ENCODE measurements at regions not wholly inside any gene's neighbourhood (a gene's known extent, or its start where the extent isn't known, plus 50 kb on each side); places are given as distances from the start of the nearest gene placed in this dataset.

DNA sequence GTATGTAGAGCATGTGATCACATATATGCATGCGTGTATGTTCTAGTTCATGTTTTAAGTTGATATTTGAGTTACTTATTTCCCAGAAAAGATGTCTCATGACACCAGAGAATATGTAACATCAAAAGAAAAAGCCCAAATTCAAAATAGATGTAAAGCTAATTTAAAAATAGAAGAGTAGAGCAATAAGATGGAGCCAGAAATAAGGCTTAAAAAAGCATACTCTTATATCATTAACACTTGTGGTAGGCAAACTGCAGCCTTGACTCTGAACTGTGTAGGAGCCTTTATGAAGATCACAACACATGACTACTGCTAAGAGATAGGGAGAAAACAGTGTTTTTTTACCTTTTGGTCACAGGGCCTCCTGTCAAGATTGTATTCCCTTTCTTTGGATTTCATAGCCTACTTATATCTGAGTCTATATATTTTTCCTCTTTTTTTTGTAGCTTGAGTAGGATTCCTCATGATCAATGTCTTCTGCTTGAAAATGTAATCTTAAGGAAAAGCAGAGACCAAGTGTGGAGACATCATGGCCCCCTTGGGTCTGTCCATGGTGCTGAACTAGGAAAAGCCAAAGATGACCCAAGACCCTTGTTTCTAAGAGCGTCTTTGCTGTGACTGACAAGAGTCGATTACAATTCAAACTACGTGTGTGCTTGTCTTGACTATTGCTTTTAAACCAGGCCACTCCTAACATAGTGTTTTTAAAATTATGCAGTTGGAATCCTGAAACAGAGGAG lies 390.4 kb downstream of the SHISA9 start:
- no peak for DNase-seq

DNA sequence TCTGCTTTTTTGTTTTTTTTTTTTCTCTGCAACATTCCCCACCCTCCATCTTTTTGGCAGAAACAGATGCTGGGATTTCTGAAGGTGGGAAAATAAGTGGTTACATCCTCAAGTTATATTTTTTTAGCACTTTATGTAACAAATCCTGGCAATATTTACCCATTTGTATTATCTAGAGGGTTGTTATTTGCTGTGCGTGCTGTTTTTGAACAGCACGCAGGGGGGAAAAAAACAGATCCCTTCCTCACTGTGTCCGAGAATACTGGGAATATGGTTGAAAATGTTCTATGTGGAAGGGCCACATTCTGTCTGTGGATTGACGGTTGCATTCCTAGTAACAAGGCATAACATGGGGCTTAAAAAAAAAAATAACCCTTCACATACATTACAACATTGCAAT lies 394.8 kb downstream of the SHISA9 start:
- DNase-seq, result no peak

DNA sequence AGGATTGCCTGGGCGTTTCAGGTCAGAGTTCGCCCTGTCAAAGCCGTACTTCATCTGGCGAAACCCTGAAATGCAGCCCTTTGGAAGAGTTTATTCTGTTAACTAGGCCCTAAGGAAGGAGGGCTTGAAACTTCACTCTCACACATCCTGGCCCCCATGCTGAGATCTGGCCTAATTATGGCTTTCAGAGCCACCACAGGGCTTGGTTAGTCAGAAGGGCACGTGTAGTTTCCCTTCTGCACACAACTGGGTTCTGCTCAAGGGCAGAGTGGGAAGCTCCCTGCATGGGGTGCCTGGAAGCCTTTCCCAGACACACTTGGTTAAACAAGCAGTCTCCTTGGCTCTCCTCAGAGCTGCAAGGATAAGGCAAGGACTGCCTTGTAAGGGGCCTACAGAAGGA lies 397.3 kb downstream of the SHISA9 start:
- DNase-seq, result peak in 1 of 14 donors; percentile 4

DNA sequence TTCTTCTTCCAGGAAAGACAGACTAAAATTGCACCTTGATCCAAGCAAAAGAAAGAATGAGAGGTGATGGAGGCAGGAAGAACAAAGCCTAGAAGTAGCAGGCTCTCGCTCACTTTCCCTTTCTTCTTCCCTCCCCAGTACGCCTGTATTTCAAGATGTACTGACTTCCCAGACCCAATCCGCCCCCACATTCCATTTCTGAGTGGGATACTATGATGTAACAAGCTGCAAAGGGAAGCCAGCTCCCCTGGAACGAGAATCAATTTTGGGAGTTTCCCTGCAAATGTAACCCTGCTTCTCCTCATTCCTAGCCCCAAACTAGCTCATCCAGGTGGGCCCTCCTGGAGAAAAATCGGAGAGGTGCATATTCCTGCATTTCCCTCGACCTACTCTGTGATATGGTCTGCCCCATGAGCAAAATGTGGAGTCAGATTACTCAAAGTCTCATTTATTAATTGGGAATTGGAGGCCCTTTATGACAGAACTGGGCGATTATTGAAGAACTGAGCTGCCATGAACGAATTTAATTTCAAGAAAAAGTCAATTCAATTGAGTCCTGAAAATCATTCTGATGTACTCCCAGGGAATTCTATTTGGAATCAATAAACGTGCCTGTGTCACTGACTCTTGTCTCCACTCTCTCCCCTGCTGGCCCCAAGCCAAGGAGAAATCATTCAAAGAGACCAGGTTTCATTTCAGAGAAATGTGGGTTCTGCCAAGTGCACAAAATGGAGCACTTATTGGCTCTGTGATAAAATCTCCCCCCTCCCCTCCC lies 398.9 kb downstream of the SHISA9 start:
- DNase-seq, result no peak

DNA sequence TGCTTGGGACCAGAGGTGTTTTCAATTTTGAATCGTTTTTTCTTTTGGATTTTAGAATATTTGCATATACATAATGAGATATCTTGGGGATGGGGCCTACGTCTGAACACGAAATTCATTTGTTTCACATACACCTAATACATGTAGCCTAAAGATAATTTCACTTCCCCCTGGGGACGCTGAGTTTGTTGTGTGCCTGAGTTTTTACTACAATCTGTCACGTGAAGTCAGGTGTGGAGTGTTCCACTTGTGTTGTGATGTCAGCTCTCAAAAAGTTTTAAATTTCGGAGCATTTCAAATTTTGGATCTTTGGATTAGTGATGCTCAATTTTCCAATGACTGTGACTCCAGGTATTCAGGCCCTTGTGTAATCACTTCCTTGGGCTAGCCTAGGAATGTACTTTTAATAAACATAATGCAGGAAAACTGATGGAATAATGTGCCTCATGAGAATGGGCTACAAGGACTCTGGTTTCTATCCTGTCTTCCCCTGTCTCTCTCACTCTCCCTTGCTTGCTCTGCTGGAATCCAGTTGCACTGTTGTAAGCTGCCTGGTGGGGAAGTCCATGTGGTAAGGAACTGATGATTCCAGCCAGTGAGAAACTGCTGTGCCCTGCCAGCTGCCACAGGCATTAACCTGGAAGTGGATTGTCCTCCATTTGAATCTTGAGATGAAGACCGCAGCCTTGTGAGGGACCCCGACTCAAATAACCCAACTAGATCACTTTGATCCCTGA lies 403.8 kb downstream of the SHISA9 start:
- DNase-seq, result no peak

DNA sequence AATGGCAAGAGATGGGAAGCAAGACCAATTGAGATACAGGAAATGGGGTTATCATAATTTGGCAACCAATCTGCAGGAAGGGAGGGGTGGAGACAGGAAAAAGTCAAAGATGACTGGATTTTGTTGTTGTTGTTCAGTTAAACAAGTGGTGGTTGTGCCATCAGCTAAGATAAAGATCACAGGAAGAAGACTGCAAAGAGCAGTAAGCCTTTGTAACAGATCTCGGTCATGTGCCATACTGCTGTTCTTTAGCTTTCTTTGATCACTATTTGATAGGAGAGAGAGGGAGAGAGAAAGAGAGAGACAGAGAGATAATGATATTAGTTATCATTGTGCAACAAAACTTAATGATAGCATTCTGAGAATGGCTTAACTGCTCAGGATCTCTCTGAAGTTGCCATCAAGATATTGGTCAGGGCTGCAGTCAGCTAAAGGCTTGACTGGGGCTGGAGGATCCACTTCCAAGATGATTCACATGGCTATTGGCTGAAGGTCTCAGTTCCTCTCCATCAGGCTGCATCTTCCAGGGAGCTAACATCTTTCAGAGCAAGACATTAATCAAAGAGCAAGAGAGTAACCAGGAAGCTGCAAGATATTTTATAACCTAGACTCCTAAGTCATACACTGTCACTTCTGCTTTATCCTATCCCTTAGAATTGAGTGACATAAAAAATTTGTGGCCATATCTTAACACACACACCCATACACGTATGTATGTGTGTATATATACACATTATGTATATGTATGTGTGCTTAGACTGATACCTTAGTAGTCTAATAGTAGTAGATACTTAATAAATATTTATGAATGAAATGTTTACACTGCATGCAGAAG lies 405.0 kb downstream of the SHISA9 start:
- no peak for DNase-seq

DNA sequence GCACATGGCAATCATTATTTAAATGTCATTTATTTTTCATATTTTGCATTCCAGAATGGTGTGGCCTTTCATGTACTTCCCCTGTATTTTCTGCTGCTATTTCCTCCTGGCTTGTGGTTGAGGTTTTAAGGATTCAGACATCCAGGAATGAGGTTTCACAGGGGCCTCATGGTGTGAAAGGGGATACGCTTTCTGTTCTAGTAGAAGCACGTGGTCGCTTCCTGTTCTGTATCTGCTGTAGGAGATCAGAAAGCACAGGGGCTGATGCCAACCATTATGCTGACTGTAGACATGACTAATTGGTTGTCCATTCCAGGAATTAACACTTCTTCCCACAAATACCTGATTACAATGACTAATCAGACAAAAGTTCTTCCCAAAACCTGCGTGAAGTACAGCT lies 405.9 kb downstream of the SHISA9 start:
- DNase-seq, result no peak

DNA sequence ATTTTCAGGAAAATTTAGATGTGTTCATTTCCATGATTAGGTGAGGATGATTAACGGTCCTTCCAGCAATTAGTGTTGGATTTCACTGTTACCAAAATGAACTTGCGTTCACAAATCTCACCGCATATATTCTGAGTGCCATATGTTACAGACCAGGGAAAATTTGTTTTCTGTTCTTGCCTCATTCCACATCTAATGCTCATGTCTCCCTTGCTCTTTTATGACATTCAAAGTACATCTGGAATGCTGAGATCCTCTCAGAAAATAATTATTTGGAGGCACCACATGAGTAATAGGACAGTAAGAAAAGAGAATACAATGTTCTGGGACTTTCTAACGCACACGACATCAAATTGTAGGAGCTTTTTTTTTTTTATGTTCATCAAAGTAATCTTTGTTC lies 406.5 kb downstream of the SHISA9 start:
- no peak for DNase-seq

DNA sequence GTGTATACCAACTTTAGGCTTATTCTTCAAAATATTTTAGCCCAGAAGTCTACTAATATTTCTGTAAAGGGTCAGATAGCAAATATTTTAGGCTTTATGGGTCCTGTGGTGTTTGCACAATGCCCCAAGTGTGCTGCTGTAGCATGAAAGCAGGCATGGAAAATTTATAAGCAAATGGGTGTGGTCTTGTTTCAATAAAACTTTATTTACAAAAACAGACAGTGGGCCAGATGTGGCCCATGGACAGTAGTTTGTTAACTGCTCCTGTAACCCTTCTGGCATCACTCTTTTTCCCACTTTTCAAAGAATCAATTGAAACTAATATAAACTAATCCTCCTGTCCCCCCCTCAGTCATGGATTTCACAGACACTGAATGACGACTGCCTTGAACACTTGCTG lies 410.7 kb downstream of the SHISA9 start:
- no peak for DNase-seq

DNA sequence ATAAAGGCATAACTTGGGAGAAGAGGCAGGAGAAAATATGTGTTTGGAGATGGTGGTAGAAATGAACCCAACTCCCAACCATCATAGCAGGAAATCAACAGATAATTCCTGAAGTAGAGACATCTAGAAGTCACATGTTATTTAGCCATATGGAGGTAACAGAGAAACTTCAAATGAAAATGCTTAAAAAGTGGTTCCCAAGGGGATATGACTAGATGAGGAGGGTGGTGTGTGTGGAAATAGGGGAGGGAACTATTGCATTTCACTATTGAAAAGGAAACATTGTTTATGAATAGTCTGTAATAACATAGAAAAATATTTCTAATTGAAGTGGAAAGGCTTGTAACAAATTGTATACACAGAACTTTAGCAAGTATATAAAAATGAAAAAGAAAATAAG lies 412.0 kb downstream of the SHISA9 start:
- DNase-seq, result no peak

DNA sequence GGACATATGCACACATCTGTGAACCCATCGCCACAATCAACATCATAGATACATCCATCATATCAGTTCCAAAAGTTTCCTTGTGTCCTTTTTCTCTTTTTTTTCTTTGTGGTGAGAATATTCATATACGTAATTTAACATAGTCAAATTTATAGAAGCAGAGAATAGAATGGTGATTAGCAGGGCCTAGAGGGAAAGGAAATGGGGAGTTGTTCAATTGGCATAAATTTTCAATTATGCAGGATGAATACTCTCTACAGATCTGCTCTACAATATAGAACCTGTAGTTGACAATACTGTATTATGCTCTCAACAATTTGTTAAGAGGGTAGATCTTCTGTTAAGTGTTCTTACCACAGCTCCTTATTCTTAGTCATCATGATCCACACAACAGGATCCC lies 413.2 kb downstream of the SHISA9 start:
- DNase-seq, result no peak

DNA sequence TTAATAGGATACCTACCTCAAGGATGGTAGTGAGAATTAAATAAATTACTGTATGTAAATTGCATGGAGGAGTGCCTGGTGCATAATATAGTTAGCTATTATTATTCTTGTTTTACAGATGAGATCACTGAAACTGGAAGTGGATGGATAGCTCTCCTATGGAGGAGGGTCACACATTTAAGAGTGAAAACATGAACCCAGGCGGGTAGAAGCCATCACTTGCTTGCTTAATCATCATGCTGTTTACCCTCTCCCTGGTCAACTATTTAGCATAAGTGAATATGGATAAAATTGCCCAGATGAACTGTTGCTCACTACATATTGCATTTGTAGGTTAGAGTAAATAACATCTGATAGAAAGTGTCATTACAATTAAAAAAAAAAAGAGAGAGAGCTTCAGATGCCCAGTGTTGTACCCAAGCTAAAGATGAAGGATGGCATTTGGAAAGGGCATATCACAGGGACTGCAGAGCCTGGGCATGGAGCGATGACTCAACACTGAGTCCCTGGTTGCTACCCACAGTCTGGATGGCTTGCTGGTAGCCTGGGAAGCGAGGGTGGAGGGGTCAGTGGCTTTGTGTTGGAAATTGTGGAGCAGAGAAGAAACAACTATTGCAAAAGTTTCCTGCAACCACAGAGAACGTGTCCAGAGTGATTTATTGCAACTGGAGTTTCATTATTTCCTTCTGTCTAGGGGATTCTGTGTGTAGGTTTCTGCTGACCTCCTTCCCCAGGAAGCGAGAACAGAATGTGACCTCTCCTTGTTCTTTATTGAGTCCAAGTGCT lies 414.4 kb downstream of the SHISA9 start:
- DNase-seq, result no peak

DNA sequence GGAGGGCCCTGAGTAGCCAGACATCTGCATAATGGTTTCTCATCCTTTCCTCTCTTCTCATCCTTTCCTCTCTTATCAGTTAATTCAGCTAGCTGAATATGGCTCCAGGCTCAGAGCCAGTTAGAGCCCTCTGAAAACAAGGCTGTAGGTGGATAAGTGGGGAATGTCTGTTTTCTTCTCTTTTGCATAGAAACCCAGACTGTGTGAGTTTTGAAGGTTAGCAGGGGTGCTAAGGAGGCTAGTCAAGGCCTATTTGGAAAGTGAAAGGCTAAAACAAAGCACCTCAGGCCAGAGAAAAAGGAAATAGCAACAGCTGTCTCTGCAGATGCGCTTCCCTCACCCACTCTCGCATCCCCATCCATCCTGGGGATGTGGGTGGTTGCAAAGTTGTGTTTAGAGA lies 420.9 kb downstream of the SHISA9 start:
- no peak for DNase-seq

DNA sequence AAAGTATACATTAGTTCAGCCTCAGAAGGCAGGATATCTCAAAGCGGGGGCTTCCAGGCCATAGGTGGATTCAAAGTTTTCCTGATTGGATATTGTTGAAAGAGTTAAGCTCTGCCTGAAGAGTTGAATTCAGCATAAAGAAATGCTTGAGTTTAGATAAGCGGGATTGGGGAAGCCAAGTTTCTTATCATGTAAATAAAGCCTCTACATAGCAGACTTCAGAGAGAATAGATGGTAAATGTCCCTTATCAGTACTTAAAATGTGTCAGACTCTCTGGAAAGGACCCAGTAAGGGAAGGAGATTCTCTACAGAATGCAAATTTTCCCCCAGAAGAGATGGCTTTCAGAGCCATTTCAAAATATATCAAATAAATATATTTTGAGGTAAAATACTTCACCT lies 423.5 kb downstream of the SHISA9 start:
- DNase-seq, result no peak

DNA sequence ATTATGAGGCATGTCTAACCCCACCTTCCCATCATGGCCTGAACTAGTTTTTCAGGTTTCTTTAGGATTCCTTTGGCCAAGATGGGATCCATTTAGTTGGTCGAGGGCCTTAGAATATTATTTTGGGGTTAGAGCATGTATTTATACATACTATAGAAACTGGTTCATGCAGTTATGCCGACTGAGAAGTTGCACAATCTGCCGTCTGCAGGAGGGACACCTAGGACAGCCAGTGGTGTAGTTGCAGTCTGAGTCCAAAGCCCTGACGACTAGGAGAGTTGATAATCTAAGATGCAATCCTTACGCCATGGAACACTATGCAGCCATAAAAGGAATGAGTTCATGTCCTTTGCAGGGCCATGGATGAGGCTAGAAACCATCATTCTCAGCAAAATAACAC lies 424.0 kb downstream of the SHISA9 start:
- DNase-seq, result no peak

DNA sequence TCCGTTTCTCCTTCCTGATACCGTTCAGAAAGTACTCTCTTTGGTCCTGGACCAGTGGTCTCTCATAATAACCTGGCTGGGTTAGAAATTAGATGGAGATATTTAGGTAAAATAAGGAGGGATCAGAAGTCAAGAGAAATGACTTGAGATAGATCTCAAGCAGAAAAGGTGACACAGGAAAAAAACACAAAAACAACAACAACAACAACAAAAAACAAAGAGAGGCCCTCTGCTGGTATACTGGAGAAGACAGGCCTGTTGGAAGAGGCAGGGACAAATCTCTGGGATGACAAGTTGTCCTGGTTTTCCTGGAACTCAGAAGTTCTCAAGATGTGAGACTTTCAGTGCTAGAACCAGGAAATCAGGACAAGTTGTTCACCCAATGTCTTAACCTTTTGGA lies 430.5 kb downstream of the SHISA9 start:
- DNase-seq, result no peak

DNA sequence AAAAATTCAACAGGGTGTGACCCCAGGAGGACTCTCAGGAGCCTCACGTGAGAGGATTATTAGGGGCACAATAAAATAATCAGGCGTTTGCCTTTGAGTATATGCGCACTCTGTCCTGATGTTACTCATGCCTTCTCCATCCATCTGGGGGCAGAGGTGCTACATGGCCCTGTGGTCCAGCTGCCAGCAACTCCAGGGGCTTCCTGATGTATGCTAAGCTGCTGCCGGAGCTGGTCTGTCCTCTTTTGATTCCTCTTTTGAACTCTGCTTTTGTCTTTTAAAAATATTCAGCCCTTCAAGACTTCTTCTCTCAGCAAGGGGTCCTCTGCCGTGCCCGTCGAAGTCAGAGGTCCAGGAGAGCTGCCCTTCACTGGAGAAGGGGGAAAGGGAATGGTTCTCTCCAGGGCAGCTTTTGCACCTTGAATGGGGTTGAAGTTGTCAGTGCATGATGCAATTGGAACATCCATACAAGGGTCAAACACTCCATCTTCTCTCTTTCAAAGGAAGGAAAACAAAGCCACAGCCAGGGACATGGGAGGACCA lies 431.4 kb downstream of the SHISA9 start:
- DNase-seq, result no peak

DNA sequence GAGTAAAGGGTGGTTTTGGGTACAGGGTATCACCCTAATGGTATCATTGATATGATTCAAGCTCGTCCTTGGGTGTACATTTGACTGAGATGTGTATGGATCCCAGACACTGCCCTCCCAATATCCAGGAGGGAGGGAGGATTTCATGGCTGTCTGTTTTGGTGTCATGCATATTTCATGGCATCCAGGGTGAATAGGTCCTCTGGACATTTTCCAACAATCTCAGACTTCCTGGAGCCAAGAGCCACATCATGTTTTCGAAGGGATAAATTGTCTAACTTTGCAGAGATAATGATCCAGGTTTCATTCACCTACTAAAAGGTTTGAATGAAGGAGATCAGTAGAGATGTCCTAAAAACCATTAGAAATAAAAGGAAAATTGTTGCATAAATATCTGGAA lies 431.9 kb downstream of the SHISA9 start:
- no peak for DNase-seq

DNA sequence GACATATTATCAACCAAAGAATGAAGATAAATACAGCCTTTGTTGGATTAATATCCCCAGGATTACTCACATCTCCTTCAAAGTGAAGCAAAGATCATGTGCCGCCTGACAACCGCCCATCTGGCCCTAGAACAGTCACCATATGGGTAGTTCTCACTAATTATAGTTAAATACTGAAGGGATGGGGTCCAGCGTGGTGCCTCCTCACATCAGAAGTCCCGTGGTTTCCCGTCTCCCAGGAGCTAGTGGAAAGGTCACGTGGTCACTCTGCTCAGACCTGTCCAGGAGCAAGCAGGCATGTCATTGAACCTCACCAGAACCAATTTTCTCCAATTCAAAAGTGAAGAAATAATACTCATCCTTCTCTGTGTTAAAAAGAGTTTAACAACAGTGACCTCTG lies 434.5 kb downstream of the SHISA9 start:
- DNase-seq, result no peak

DNA sequence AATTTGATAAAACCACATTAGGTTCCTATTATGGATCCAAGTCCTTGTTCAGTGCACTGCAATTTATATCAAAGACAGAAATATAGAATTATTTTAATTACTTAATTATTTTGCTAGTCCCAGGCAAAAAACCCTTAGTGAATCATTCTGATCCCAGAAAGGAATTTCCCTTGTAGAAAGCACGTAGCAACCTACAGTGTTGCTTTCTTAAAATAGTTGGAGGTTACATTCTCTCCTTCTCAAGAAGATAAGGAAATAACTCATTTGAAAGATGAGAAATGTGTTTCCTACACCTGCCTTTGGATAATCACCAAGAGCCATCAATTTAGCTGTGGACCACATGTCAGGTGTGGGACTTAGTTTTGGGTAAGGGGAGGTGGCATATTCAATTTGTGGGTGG lies 434.9 kb downstream of the SHISA9 start:
- no peak for DNase-seq

Measured in C1 segment of cervical spinal cord (tissue), 14 donors.